ENCODE measurements at regions not wholly inside any gene's neighbourhood (a gene's known extent, or its start where the extent isn't known, plus 50 kb on each side); places are given as distances from the start of the nearest gene placed in this dataset.

DNA sequence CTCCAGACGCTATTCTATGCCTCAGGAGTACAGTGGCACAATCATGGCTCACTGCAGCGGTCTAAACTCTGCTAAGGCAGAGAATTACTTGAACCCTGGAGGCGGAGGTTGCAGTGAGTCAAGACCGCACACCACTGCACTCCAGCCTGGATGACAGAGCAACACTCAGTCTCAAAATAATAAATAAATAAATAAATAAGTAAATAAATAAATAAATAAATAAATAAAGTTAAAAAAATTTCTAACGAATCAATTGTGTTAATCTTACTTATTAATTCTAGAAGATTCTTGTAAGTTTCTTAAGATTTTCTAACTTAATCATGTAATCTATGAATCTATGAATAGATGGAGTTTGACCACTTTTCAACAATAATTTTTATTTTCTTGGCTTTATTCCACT, 621.4 kb upstream of the POT1 start:
- DNase-seq: no peak

GRCh38 chr7:125547505-125547904, 617.9 kb upstream of the POT1 start:
- no peak for DNase-seq

GRCh38 chr7:125530553-125530952, 600.9 kb upstream of the POT1 start:
- DNase-seq: no peak

GRCh38 chr7:125529249-125529648, 599.6 kb upstream of the POT1 start:
- DNase-seq: no peak

DNA sequence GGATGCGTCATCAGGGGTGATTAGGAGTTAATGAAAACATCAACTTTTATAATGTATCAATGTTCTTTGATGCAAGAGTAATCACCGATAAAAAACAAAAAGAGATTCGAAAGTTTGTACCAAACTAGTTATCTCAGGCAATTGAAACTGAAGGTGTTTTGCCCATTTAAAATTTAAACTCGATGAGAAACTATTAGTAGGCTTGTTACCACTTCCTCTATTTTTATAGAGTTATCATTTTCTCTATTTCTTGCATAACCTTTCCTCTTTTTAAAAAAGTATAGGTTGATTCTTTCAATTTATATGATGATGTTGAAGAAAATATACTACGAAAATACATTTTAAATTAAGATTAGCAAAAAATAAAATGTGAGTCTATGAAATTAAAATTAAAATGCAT, 597.3 kb upstream of the POT1 start:
- no peak for DNase-seq

GRCh38 chr7:125526092-125526491, 596.5 kb upstream of the POT1 start:
- DNase-seq: no peak

DNA sequence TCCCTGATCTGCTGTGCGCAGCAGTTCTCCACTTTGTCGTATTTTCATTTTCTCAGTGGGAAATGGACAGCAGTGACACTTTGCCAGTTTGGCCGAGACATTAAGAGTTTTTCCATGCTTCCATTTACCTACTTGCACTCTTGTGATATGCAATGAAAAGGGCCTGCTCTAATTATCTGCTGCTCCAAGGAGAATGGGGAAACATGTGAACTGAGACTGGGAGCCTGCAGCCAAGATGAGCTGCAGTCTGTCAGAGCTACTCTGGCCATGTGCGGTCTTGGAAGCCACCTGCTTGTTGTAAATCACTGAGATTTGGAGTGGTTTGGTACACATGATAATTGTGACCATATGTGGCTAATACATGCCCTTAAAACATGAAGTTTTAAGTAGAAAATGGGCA, 586.6 kb upstream of the POT1 start:
- DNase-seq: peak; percentile 96

DNA sequence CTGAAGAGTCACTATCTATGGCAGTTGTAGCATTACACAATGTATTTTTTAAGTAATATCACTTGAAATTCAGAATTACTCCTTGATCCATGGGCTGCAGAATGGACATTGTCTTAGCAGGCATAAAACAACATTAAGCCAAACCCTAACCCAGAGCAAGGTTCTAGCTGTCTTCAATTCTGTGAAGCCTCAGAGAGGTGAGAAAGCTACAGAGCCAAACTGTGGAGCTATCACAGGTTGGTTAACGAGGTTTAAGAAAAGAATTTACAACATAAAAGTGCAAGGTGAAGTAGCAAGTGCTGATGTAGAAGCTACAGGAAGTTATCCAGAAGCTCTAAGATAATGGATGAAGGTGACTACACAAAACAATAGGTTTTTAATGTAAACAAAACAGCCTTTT, 582.7 kb upstream of the POT1 start:
- no peak for DNase-seq

- DNase-seq: no peak
Measured at GRCh38 chr7:125511310-125511709, 581.7 kb upstream of the POT1 start.

GRCh38 chr7:125506331-125506730, 576.7 kb upstream of the POT1 start:
- no peak for DNase-seq

DNA sequence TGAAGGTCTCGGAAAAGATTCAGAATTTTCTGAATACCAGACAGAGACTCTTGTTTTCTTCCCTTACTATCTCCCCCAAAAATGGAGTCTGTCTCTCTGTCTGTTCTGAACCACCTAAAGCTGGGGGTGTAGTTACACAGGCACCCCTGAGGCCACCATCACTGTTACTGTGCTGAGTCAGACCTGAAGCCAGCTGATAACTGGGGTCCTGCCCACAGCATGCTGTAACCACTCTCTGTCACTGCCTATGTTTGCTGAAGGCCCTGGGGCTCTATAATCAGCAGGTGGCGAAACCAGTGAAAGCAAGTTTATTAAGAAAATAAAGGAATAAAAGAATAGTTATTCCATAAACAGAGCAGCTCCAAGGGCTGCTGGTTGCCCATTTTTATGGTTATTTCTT, 575.2 kb upstream of the POT1 start:
- DNase-seq: no peak

GRCh38 chr7:125495997-125496396, 566.4 kb upstream of the POT1 start:
- no peak for DNase-seq

- no peak for DNase-seq
Measured at GRCh38 chr7:125492521-125492920, 562.9 kb upstream of the POT1 start.

DNA sequence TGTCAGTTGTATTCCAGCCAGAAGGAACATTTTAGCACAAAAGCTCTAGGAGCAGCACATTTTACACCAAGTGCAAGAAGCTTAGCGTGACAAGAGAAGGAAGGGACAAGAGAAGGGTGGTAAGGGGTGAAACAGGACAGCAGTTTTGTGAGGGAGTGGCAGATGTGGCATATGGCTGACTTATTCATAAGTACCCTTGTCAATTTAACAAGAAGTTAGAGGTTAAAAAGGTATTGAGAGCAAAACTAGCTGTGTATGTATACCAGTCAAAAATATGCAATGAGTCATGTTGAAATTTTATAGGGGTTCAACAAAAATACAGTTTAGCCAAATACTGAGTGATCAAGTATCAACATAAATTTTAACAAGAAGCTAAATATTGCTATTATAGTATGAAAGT, 561.5 kb upstream of the POT1 start:
- DNase-seq: no peak

- DNase-seq: no peak
Measured at GRCh38 chr7:125490167-125490566, 560.5 kb upstream of the POT1 start.

DNA sequence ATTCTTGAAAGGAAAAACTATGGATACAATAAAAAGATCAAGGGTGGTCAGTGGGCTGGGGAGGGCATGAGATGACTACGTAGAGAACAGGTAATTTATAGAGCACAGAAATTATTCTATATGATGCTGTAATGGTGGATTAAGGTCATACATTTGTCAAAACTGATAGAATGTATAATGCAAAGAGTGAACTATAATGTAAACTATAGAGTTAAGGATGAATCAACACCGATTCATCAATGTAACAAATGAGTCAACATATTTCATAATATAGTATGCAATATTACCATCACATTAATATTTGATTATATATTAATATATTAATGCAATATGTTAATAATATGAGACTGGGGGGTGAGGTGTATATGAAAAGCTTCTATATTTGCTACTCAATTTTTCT, 555.6 kb upstream of the POT1 start:
- no peak for DNase-seq

DNA sequence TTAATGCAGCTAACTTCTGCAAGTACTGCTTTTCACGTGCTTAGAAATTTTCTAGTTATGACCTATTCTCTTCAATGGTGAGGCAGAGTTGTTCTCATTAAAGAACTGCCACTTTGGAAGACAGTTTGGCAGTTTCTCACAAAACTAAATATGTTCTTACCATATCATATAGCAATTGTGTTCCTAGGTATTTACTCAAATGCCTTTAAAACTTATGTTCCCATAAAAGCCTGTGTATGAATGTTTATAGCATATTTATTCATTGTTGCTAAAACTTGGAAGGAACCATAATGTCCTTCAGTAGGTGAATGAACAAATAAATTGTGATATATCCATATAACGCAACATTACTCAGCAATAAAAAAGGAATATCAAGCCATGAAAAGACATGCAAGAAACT, 555.1 kb upstream of the POT1 start:
- no peak for DNase-seq

DNA sequence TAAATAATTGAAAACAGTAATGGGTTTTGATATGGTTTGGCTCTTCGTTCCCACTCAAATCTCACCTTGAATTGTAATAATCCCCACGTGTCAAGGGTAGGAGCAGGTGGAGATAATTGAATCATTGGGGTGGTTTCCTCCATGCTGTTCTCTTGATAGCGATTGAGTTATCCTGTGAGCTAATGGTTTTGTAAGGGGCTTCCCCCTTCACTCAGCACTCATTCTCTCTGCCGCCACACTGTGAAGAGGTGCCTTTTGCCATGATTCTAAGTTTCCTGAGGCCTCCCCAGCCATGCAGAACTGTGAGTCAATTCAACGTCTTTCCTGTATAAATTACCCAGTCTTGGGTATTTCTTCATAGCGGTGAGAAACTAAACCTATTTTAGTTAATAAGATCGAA, 551.7 kb upstream of the POT1 start:
- DNase-seq: no peak

DNA sequence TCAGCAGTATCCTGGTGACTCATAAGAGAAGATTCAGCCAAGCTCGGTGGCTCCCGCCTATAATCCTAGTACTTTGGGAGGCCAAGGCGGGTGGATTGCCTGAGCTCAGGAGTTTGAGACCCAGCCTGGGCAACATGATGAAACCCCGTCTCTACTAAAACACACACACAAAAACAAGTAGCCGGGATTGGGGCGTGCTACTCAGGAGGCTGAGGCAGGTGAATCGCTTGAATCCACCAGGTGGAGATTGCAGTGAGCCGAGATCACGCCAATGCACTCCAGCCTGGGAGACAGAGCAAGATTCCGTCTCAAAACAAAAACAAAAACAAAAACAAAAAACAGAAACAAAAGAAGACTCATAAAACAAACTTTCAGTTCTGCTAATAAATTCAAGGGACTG, 551.1 kb upstream of the POT1 start:
- no peak for DNase-seq

DNA sequence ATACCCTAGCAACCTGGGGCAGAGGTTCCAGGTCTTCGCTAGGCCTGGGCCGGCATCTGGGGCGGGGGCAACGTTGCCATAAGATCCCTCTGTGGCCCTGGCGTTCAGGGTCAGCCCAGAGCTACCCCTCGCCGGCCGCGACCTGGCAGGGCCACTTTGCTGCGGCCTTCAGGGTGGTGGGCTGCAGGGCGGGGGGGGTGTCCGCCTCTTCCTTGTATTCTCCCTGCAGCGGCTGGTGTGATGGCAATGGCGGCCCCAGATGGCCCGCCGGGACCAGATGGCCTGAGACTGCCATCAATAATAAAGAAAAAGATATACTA, 539.2 kb upstream of the POT1 start:
- no peak for DNase-seq

- no peak for DNase-seq
Measured at GRCh38 chr7:125467996-125468854, 538.6 kb upstream of the POT1 start.

- no peak for DNase-seq
Measured at GRCh38 chr7:125465527-125465926, 535.9 kb upstream of the POT1 start.

DNA sequence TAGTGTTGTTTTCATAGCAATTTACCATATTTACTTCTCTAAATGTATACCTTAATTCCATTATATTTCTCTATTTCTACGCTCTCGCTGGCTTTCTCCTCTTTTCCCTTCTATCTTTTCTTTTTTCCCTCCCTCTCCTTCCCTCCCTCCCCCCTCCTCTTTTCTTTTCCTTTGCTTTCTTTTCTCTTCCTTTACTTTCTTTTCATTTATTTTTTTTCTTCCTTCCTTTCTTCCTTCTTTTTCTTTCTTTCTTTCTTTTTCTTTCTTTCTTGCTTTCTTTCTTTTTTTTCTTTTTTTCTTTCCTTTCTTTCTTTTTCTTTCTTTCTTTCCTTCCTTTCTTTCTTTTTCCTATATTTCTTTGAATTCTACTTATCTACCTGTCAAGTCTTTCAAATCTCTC, 533.0 kb upstream of the POT1 start:
- no peak for DNase-seq

DNA sequence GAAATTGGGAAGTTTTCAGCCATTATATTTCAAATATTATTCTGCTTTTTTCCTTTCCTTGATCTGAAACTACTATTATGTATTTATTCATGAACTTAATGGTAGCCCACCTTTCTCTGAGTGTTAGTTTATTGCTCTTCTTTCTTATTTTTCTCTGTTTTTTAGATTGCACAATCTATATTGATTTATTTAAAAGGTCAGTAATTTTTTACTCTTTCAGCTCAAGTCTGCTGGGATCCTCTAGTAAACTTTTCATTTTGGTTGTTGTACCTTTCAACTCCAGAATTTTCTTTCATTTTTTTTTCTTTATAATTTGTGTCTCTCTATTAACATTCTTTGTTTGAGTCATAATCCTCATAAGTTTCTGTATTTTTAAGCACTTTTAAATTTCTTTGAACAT, 529.4 kb upstream of the POT1 start:
- DNase-seq: no peak

DNA sequence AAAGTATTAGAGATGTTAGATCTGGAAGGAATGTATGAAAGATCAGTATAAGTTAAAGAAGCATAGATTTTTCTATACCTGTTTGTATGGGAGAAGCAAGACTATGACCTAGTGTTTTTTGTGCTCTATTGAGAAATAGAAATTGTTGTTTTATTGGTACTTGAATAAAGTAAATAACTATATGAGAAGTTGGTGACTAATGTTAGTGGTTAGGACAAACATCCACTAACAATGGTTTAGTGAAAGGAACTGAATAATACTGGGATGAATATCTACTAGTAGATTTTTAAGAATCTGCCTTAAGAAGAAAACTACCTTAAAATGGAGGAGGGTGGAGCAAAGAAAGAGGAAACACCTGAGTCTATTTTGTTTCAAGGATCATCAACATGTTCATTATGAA, 521.1 kb upstream of the POT1 start:
- no peak for DNase-seq

- DNase-seq: no peak
Measured at GRCh38 chr7:125445836-125446235, 516.2 kb upstream of the POT1 start.

Data from NCI-H1092 treated with DMSO at 0.1 percent for 48 hours (cell line).